PC-9 (cell line): ENCODE measurements at regions not wholly inside any gene's neighbourhood (a gene's known extent, or its start where the extent isn't known, plus 50 kb on each side); places are given as distances from the start of the nearest gene placed in this dataset.

Source experiments
- CTCF ChIP-seq: fragments of 200-600 bp; sonication (generic); conservative IDR thresholded peaks from 2 replicates; pipeline ENCODE4 v1.6.1; 2017; ENCODE audit warnings: mixed run types, antibody characterized with exemption, mild to moderate bottlenecking, moderate library complexity
- EZH2 ChIP-seq: fragments of 200-600 bp; sonication (generic); IDR thresholded peaks from 2 replicates; pipeline ENCODE4 v1.8.0; 2017; ENCODE audit warnings: antibody characterized with exemption, low read depth

- TF ChIP-seq CTCF (no peak), EZH2 (no peak)
Observed at GRCh38 chr4:45692131-45692735, 431.6 kb downstream of the GABRG1 start.
